ENCODE measurements at regions not wholly inside any gene's neighbourhood (a gene's known extent, or its start where the extent isn't known, plus 50 kb on each side); places are given as distances from the start of the nearest gene placed in this dataset.

- TF ChIP-seq CTCF (IDR thresholded peaks at IDR 0.05 in 8 of 11, conservative IDR thresholded peaks at IDR 0.05 in 3 of 11): no peak
- TF ChIP-seq POLR2A (IDR thresholded peaks at IDR 0.05): no peak
- TF ChIP-seq POLR2AphosphoS5 (IDR thresholded peaks at IDR 0.05): no peak
Measured at GRCh38 chr21:35828161-35828560, 232.2 kb downstream of the SETD4 start.

All from spleen (tissue), 7 donors.